Endothelial cell of umbilical vein (primary cell): ENCODE measurements at regions not wholly inside any gene's neighbourhood (a gene's known extent, or its start where the extent isn't known, plus 50 kb on each side); places are given as distances from the start of the nearest gene placed in this dataset.

Experiments used
- BruUV-seq: library from RNA; stranded (reverse); fragments of 400-500 nt; replicated peaks from 2 replicates; lab custom pipeline; 2021; lab: Mats Ljungman, UMichigan
- CTCF ChIA-PET: fragments of 300-600, 350-600 bp; sonication (Branson Sonifier 250); formaldehyde crosslinking; loops from one replicate; lab custom pipeline; 2021; ENCODE audit warnings: antibody characterized with exemption, inconsistent platforms; lab: Charles Lee
- POLR2A ChIA-PET: fragments of 300-600, 350-600 bp; sonication (Branson Sonifier 250); formaldehyde crosslinking; loops from one replicate; lab custom pipeline; 2021; ENCODE audit warnings: antibody characterized with exemption, inconsistent platforms; lab: Charles Lee
- DNase-seq: peaks from one replicate; pipeline ENCODE4 v3.0.0-alpha.2; 2011; ENCODE audit warnings: low read depth, low spot score
- FAIRE-seq: peaks from 2 replicates; lab custom pipeline; 2011; peaks lifted over from hg19 to GRCh38; lab: Jason Lieb, UNC
- H2AFZ ChIP-seq: 2 replicates; pipeline ENCODE4 v1.6.0; 2012; ENCODE audit warnings: low read depth, low read length, control low read depth, inconsistent platforms
- H3K27ac ChIP-seq: 2 replicates; pipeline ENCODE4 v1.5.1; 2011; ENCODE audit warnings: low read depth, mild to moderate bottlenecking, control low read depth, low read length, moderate library complexity; ENCODE audit not compliant: insufficient read depth
- H3K27me3 ChIP-seq, 2 experiments: 2 replicates each; pipeline versions ENCODE4 v1.6.0 to v1.6.1; 2011; ENCODE audit warnings: low read length in 2 of 2, mixed read lengths in 1 of 2; ENCODE audit not compliant: control insufficient read depth in 2 of 2, insufficient read depth in 2 of 2
- H3K36me3 ChIP-seq, 2 experiments: 2 replicates in 1 of 2; 3 replicates in 1 of 2; pipeline ENCODE4 v1.5.1; 2011; ENCODE audit warnings: low read length in 2 of 2, mild to moderate bottlenecking in 1 of 2, moderate library complexity in 1 of 2; ENCODE audit not compliant: control insufficient read depth in 2 of 2, insufficient read depth in 2 of 2; ENCODE audit errors: extremely low read depth in 1 of 2
- H3K4me1 ChIP-seq: 3 replicates; pipeline ENCODE4 v1.5.1; 2011; ENCODE audit warnings: mild to moderate bottlenecking, low read length; ENCODE audit not compliant: control insufficient read depth, insufficient read depth; ENCODE audit errors: extremely low read depth
- H3K4me2 ChIP-seq: 2 replicates; pipeline ENCODE4 v1.6.1; 2011; ENCODE audit warnings: low read length, control low read depth, mixed read lengths; ENCODE audit not compliant: insufficient read depth
- H3K4me3 ChIP-seq, 3 experiments: fragments of 200-600 bp in 1 of 3; sonication (generic), shearing (Covaris generic) in 1 of 3; replicated peaks in 1 of 3; 2 replicates each; pipeline ENCODE4 v1.5.1; 2011 to 2016; ENCODE audit warnings: control low read depth in 3 of 3, low read length in 3 of 3, mild to moderate bottlenecking in 2 of 3, inconsistent platforms in 1 of 3, low read depth in 1 of 3, moderate library complexity in 1 of 3; ENCODE audit not compliant: insufficient read depth in 1 of 3
- H3K79me2 ChIP-seq: 2 replicates; pipeline ENCODE4 v1.6.0; 2012; ENCODE audit warnings: low read length, inconsistent platforms; ENCODE audit not compliant: control insufficient read depth, insufficient read depth
- H3K9ac ChIP-seq: replicated peaks from 2 replicates; pipeline ENCODE3; 2011; ENCODE audit warnings: low read length, control low read depth; ENCODE audit not compliant: insufficient read depth; ENCODE audit errors: extremely low read depth
- H3K9me1 ChIP-seq: replicated peaks from 3 replicates; pipeline ENCODE4 v1.6.0; 2011; ENCODE audit warnings: mild to moderate bottlenecking, low read length; ENCODE audit not compliant: control insufficient read depth, insufficient read depth; ENCODE audit errors: extremely low read depth
- H3K9me3 ChIP-seq: replicated peaks from 2 replicates; pipeline ENCODE4 v1.5.1; 2012; ENCODE audit warnings: low read length, inconsistent platforms; ENCODE audit not compliant: control insufficient read depth, insufficient read depth
- H4K20me1 ChIP-seq: replicated peaks from 2 replicates; pipeline ENCODE3; 2011; ENCODE audit warnings: mild to moderate bottlenecking, low read length; ENCODE audit not compliant: control insufficient read depth, insufficient read depth; ENCODE audit errors: extremely low read depth
- CTCF ChIP-seq, 2 donors: IDR thresholded peaks; 1 replicate in 1 of 2; 2 replicates in 1 of 2; pipeline ENCODE4 v1.5.1; 2011; ENCODE audit warnings: low read length in 2 of 2, mild to moderate bottlenecking in 2 of 2, moderate library complexity in 2 of 2, control low read depth in 1 of 2, inconsistent platforms in 1 of 2, low read depth in 1 of 2; ENCODE audit not compliant: insufficient read depth in 1 of 2; ENCODE audit errors: extremely low read depth in 1 of 2
- EZH2 ChIP-seq: IDR thresholded peaks from 2 replicates; pipeline ENCODE4 v1.6.1; 2012; ENCODE audit warnings: borderline replicate concordance, low read depth, mild to moderate bottlenecking, moderate library complexity, low read length, inconsistent platforms; ENCODE audit not compliant: severe bottlenecking
- MAX ChIP-seq: IDR thresholded peaks from 2 replicates; pipeline ENCODE4 v1.6.1; 2011; ENCODE audit not compliant: insufficient read depth, insufficient read length
- MYC ChIP-seq: IDR thresholded peaks from one replicate; pipeline ENCODE4 v1.6.1; 2011; ENCODE audit warnings: mild to moderate bottlenecking, low read depth, low read length
- POLR2A ChIP-seq: IDR thresholded peaks from 2 replicates; pipeline ENCODE4 v1.6.1; 2012; ENCODE audit warnings: low read depth, mild to moderate bottlenecking, control low read depth, low read length
- POLR2AphosphoS5 ChIP-seq: IDR thresholded peaks from 2 replicates; pipeline ENCODE4 v1.6.1; 2012; ENCODE audit warnings: low read depth, mild to moderate bottlenecking, control low read depth, low read length, moderate library complexity; ENCODE audit not compliant: insufficient read depth
- dilution Hi-C: fragments of 300-500 bp; cut with MboI; formaldehyde crosslinking; loops from one replicate; pipeline ENCODE4 v1.15.0; 2019; ENCODE audit warnings: low sequenced_read_pairs; ENCODE audit not compliant: extremely low pct_ligation_motif_present
- intact Hi-C: fragments of 100-400 bp; cut with micrococcal nuclease; formaldehyde crosslinking; loops from one replicate; pipeline ENCODE4 v1.10.0; 2022

DNA sequence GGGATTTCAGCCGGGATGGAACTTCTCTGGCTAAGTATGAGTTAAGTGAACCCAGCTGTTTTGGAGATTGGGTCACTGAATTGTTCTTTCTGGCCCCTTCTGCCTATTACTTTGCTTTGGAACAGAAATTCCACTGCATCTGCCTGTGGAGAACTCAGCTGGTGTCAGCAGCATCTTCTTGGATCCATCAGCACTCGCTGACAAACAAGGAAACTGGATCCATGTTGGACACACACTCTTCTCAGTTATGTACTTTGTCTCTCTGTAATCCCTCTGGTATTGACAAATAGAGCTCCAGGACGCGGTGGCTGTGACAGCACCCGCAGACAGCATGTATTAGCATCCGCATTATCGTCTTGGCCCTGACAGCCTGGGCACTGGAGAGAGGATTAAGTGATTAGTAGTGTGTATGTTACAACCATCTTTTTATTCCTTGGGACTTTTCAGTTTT is 73.0 kb upstream of the BMPER start:
- TF ChIP-seq POLR2AphosphoS5: no peak
- TF ChIP-seq EZH2: no peak
- TF ChIP-seq MYC: no peak
- no peak for TF ChIP-seq CTCF (IDR thresholded peaks at IDR 0.05; ENCODE audit: extremely low read depth in 1 of 2, insufficient read depth in 1 of 2, low read depth in 1 of 2, low read length in 2 of 2)
- TF ChIP-seq MAX: no peak
- no peak for TF ChIP-seq POLR2A
- no peaks in the 10 kb centered on the region for H3K9me3 ChIP-seq
- DNase-seq (no peak), FAIRE-seq (no peak)
- H4K20me1 ChIP-seq: no peaks in the 10 kb centered on the region
- ChIA-PET POLR2A (no interaction called here), CTCF (interaction anchor here (0.8 kb wide), 1 partner anchor 16 kb away, joined by 3 read pairs; no protein-coding TSS in a partner anchor)
- no TSS peak for BruUV-seq
- intact Hi-C loops: no loop called here
- H3K4me2 ChIP-seq: no peak overlapping the region
- no peak overlapping the region for H3K4me3 ChIP-seq
- H3K27me3 ChIP-seq: no peaks in the 10 kb centered on the region
- dilution Hi-C loops: no loop called here
- no peaks in the 10 kb centered on the region for H3K9me1 ChIP-seq
- no peaks in the 10 kb centered on the region for H3K36me3 ChIP-seq
- no peak overlapping the region for H3K9ac ChIP-seq
- H3K4me1 ChIP-seq: no peaks in the 10 kb centered on the region
- no peak overlapping the region for H3K27ac ChIP-seq
- H3K79me2 ChIP-seq: no peaks in the 10 kb centered on the region
- H2AFZ ChIP-seq: no peak overlapping the region
